PC-9 (cell line): ENCODE measurements at regions not wholly inside any gene's neighbourhood (a gene's known extent, or its start where the extent isn't known, plus 50 kb on each side); places are given as distances from the start of the nearest gene placed in this dataset.

Experiments used
- BruUV-seq: library from RNA; stranded (reverse); fragments of 400-500 nt; replicated peaks from 2 replicates; lab custom pipeline; 2021; lab: Mats Ljungman, UMichigan
- CTCF ChIA-PET: fragments of 300-600 bp; sonication (Branson Sonifier 250); formaldehyde crosslinking; loops from one replicate; lab custom pipeline; 2022; ENCODE audit warnings: antibody characterized with exemption; lab: Charles Lee
- POLR2A ChIA-PET: fragments of 300-600 bp; sonication (Branson Sonifier 250); formaldehyde crosslinking; loops from one replicate; lab custom pipeline; 2022; ENCODE audit warnings: antibody characterized with exemption; ENCODE audit not compliant: unreplicated experiment; lab: Charles Lee
- DNase-seq, 2 experiments: peaks; one replicate each; pipeline versions ENCODE4 v3.0.0 to v3.0.0-alpha.2; 2015 to 2022; ENCODE audit warnings: mixed read lengths in 1 of 2
- H2AFZ ChIP-seq: fragments of 200-600 bp; sonication (generic); 2 replicates; pipeline ENCODE4 v1.8.1; 2017; ENCODE audit warnings: antibody characterized with exemption
- H3F3A ChIP-seq: fragments of 200-600 bp; sonication (generic); 2 replicates; pipeline ENCODE4 v1.8.1; 2017; ENCODE audit warnings: antibody characterized with exemption, mild to moderate bottlenecking, low read depth; ENCODE audit not compliant: insufficient read depth
- H3K27ac ChIP-seq: fragments of 200-600 bp; sonication (generic); 2 replicates; pipeline ENCODE4 v1.6.1; 2016; ENCODE audit warnings: mixed run types
- H3K27me3 ChIP-seq: fragments of 200-600 bp; sonication (generic); 2 replicates; pipeline ENCODE4 v1.6.1; 2016; ENCODE audit warnings: low read depth, mixed run types; ENCODE audit not compliant: insufficient read depth
- H3K36me3 ChIP-seq: fragments of 200-600 bp; sonication (generic); 2 replicates; pipeline ENCODE4 v1.6.1; 2016; ENCODE audit warnings: low read depth, mixed run types
- H3K4me1 ChIP-seq: fragments of 200-600 bp; sonication (generic); replicated peaks from 2 replicates; pipeline ENCODE4 v1.6.1; 2016; ENCODE audit warnings: mixed run types; ENCODE audit not compliant: insufficient read depth
- H3K4me2 ChIP-seq: fragments of 200-600 bp; sonication (generic); 2 replicates; pipeline ENCODE4 v1.6.1; 2017; ENCODE audit warnings: mixed run types
- H3K4me3 ChIP-seq: fragments of 200-600 bp; sonication (generic); 2 replicates; pipeline ENCODE4 v1.6.1; 2016; ENCODE audit warnings: mixed run types
- H3K79me2 ChIP-seq: fragments of 200-600 bp; sonication (generic); 2 replicates; pipeline ENCODE4 v1.6.1; 2017; ENCODE audit warnings: low read depth, mixed run types
- H3K9me2 ChIP-seq: fragments of 200-600 bp; sonication (generic); 2 replicates; pipeline ENCODE4 v1.8.1; 2017; ENCODE audit warnings: mild to moderate bottlenecking; ENCODE audit not compliant: insufficient read depth
- H3K9me3 ChIP-seq: fragments of 200-600 bp; sonication (generic); 2 replicates; pipeline ENCODE4 v1.8.1; 2016; ENCODE audit warnings: low read depth; ENCODE audit not compliant: insufficient read depth
- H4K20me1 ChIP-seq: fragments of 200-600 bp; sonication (generic); 2 replicates; pipeline ENCODE4 v1.8.1; 2017; ENCODE audit not compliant: insufficient read depth
- EZH2 ChIP-seq: fragments of 200-600 bp; sonication (generic); IDR thresholded peaks from 2 replicates; pipeline ENCODE4 v1.8.0; 2017; ENCODE audit warnings: antibody characterized with exemption, low read depth
- intact Hi-C: fragments of 100-400 bp; cut with micrococcal nuclease; formaldehyde crosslinking; loops from one replicate; pipeline ENCODE4 v1.10.0; 2022; ENCODE audit not compliant: unreplicated experiment
- TF ChIP-seq, protein P1 (sequence below): fragments of 200-600 bp; sonication (generic); conservative IDR thresholded peaks from 2 replicates; pipeline ENCODE4 v1.6.1; 2017; ENCODE audit warnings: mixed run types, antibody characterized with exemption, mild to moderate bottlenecking, moderate library complexity

DNA sequence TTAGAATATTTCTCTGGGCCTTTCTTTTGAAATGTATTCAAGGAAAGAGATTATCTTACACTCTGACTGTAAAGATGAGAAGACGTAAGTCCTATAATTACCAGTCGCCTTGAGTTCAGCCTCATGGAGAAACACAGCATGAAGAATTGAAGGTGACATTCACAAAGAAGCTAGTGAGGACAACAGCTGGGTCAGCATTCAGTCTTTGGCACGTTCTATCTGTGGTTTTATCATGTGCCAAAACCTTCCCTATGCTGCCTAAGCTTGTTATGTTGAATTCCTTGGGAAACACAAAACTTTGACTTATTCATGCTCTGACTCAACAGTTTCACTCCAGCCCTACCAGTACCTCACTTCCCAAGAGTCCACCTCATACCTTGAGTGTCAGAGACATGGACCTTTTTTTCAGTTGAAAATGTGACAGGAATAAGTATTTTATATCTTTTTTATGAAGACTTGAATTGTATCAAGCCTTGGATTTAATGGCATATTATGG, 198.8 kb upstream of the KIRREL3 start:
- Histone ChIP-seq H3F3A (no peaks in the 10 kb centered on the region), H3K4me2 (no peak overlapping the region), H2AFZ (no peak overlapping the region), H4K20me1 (no peaks in the 10 kb centered on the region; the same call in 1 of the 2 replicates), H3K79me2 (no peaks in the 10 kb centered on the region), H3K9me3 (no peaks in the 10 kb centered on the region), H3K27me3 (no peaks in the 10 kb centered on the region), H3K4me3 (no peak overlapping the region), H3K36me3 (no peaks in the 10 kb centered on the region), H3K9me2 (no peaks in the 10 kb centered on the region; the same call in 1 of the 2 replicates), H3K27ac (no peak overlapping the region), H3K4me1 (no peaks in the 10 kb centered on the region)
- ChIA-PET CTCF (no interaction called here), POLR2A (no interaction called here)
- no peak for DNase-seq
- intact Hi-C loops, result no loop called here
- TF ChIP-seq, protein P1, sequence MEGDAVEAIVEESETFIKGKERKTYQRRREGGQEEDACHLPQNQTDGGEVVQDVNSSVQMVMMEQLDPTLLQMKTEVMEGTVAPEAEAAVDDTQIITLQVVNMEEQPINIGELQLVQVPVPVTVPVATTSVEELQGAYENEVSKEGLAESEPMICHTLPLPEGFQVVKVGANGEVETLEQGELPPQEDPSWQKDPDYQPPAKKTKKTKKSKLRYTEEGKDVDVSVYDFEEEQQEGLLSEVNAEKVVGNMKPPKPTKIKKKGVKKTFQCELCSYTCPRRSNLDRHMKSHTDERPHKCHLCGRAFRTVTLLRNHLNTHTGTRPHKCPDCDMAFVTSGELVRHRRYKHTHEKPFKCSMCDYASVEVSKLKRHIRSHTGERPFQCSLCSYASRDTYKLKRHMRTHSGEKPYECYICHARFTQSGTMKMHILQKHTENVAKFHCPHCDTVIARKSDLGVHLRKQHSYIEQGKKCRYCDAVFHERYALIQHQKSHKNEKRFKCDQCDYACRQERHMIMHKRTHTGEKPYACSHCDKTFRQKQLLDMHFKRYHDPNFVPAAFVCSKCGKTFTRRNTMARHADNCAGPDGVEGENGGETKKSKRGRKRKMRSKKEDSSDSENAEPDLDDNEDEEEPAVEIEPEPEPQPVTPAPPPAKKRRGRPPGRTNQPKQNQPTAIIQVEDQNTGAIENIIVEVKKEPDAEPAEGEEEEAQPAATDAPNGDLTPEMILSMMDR, result no peak
- TF ChIP-seq EZH2, result no peak
- no TSS peak for BruUV-seq

DNA sequence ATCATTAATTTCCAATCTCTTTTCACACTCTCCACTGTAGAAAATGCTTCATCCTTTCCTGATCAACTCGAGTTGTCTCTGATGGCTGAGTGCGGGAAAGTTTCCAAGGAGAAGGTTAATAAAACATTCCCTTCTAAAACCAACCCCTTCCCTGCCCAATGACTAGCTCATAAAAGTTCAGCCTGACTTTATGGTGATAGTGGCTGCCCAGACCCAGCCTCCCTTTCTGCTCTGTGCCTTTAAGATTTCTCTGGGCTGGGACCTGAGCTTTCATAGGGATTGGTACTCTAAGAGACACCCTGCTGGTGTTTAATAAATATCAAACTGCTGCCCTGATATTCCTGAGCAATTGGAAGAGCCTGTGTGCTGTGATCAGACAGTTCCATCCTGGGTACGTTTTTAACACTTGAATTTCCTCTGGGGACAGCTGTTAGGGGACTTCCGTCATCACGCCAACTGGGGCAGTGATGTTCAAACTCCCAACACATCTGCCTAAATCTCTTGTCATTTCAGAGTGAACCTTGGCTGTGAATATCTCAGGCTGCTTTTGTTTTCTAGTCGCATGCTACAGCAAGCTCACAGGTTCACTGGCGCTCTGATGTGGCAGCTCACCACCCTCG, 195.0 kb upstream of the KIRREL3 start:
- ChIA-PET POLR2A (no interaction called here), CTCF (no interaction called here)
- TF ChIP-seq, protein P1, result no peak
- no peak for TF ChIP-seq EZH2
- Histone ChIP-seq H3K27ac (no peak overlapping the region), H3K4me1 (no peaks in the 10 kb centered on the region), H3K9me2 (no peaks in the 10 kb centered on the region), H3F3A (no peaks in the 10 kb centered on the region), H3K4me2 (no peak overlapping the region), H4K20me1 (no peaks in the 10 kb centered on the region), H2AFZ (no peak overlapping the region), H3K4me3 (no peak overlapping the region), H3K36me3 (no peaks in the 10 kb centered on the region), H3K9me3 (no peaks in the 10 kb centered on the region), H3K27me3 (no peaks in the 10 kb centered on the region), H3K79me2 (no peaks in the 10 kb centered on the region)
- no TSS peak for BruUV-seq
- no peak for DNase-seq
- intact Hi-C loops, result no loop called here

- Histone ChIP-seq H3K4me3 (no peak overlapping the region), H3K27me3 (no peaks in the 10 kb centered on the region), H2AFZ (no peak overlapping the region), H3K4me2 (no peak overlapping the region), H3K9me3 (no peaks in the 10 kb centered on the region), H3F3A (no peaks in the 10 kb centered on the region), H3K36me3 (no peaks in the 10 kb centered on the region), H3K27ac (no peak overlapping the region), H3K4me1 (no peaks in the 10 kb centered on the region), H3K9me2 (no peaks in the 10 kb centered on the region), H3K79me2 (no peaks in the 10 kb centered on the region), H4K20me1 (no peaks in the 10 kb centered on the region)
- ChIA-PET POLR2A (no interaction called here), CTCF (no interaction called here)
- BruUV-seq, result no TSS peak
- DNase-seq, result no peak
- intact Hi-C loops, result no loop called here
- no peak for TF ChIP-seq EZH2
- TF ChIP-seq, protein P1, result no peak
Measured at GRCh38 chr11:127194521-127194920, 194.0 kb upstream of the KIRREL3 start.
